ENCODE measurements at regions not wholly inside any gene's neighbourhood (a gene's known extent, or its start where the extent isn't known, plus 50 kb on each side); places are given as distances from the start of the nearest gene placed in this dataset.

DNA sequence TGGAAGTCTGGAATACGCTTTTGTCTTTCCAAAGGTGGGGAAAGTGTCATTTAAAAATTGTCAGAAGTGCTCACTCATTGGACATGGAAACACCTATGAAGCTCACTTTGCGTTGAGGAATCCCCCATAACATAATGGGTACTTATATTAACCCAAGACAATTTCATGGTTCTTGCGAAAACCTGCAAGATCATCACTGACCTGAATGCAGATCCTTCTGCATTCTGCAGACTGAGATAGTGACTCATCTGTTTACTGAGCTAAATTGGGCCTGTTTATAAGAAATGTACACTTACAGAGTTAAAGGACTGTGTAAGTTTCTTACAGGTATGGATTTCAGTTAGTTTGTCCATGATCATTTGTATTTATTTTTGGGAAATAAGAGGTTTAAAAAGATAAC lies 153.0 kb downstream of the HMHB1 start:
- TF ChIP-seq POLR2AphosphoS5 (IDR thresholded peaks at IDR 0.05) (no peak), CTCF (IDR thresholded peaks at IDR 0.05) (no peak), POLR2A (IDR thresholded peaks at IDR 0.05; ENCODE audit: low read depth) (no peak)
